ENCODE measurements at regions not wholly inside any gene's neighbourhood (a gene's known extent, or its start where the extent isn't known, plus 50 kb on each side); places are given as distances from the start of the nearest gene placed in this dataset.
"Not testable (repeated sequence)": the region's sequence is repeated elsewhere in the genome, so short reads cannot be mapped to it uniquely, and the experiment has no call there.

DNA sequence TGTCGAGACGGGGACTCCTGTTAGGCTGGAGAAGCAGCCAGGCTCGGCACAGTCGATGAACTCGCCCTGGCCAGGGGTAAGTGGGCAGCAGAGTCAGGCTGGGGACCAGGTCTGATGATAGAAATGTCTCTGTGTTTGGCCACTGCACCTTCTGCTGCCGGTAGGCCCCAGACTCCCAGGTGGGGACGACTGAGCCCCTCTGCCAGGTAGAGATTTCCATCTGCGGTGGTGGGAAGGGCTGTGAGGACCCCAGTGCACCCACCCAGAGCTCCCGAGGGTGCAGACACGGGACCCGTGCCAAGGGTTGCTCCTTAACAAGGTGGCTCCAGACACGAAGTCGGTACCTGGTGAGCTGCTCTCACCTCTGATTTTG lies 862.5 kb downstream of the TBC1D22A start:
- no peak for DNase-seq

- no peak for DNase-seq
Measured at GRCh38 chr22:47624252-47625012, 862.0 kb downstream of the TBC1D22A start.

DNA sequence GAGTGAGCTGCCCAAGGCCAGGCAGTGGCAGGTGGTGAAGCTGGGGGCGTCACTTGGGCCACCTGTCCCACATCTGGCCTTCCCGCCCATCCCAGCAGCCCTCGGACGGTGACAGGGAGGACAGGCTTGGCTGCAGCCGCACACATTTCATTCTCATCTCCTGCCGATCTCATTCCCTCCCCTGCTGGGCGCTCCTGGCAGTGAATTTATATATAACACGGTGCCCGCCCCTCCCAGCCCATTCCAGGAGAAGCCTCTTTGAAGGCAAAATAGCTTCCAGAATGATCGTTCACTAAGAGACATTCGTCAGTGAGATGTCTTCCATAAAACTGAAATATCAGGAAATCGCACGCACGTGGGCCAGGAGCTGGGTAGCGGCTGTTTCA lies 861.3 kb downstream of the TBC1D22A start:
- no peak for DNase-seq

DNA sequence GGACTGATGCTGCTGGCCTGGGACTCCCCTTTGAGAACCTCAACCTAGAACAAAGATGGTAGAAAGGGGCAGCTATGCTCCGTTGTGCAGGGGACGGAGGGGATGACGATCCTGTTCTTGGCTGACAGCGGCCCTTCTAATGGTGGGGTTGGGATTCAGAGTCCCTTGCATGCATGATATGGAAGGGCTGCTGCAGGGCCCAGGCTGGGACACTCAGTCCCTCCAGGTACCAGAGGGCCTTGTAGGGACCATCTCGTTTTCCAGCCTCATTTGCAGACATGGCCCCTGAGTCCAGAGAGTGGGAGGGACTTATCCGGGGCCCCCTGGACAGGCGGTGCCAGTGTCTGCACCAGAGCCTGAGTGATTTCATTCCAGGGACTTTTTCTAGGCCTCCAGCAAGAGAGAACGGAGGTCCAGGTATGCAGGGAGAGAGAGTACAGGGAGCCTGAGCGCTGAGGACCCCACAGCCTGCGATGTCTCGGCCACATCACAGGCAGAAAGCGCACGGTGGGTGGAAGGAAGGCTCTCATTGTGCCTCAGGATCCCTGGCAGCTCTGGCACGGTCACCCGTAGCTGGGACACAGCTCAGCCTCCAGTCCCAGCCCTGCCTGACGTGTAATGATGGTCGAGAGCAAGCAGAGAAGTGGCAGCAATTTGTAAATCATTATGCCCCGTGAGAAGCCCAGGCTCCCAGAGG lies 860.8 kb downstream of the TBC1D22A start:
- no peak for DNase-seq

GRCh38 chr22:47622541-47622940 lies 860.1 kb downstream of the TBC1D22A start:
- DNase-seq: no peak

DNA sequence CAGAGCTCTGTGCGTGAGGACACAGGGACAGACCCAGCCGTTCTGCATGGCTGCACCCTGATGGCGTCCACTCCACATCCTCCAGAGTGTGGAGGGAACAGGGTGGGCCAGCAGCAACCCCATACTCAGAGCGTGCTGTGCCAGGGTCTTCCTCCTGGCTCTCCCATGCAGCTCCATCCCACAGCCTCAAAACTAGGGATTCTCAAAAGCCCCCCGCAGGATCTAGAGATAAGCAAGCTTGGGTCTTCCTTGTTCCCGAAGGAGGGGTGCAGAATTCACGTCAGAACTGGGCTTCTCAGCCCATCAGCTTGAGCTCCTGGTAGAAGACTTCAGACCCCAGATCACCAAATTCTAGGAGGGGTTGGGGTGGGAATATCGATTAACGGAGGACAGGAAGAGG lies 858.8 kb downstream of the TBC1D22A start:
- DNase-seq: no peak

DNA sequence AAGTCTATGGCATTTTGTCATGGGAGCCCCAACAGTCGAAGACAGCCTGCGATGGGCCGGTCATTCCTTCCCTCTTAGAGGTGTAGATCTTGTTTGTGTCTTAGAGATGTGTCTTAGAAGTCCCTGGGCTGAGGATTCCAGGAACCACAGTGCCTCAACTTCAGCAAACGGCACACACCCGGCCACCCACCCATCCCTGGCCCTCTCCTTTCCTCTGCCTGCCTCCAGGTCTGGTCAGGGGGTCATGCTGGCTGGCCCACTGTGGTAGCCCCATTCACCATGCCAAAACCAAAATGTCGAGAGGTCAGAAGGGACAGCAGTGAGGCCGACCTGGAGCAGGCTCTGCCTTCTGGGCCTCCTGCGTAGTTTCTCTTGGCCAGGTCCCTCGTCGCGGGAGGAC lies 857.9 kb downstream of the TBC1D22A start:
- DNase-seq: no peak

DNA sequence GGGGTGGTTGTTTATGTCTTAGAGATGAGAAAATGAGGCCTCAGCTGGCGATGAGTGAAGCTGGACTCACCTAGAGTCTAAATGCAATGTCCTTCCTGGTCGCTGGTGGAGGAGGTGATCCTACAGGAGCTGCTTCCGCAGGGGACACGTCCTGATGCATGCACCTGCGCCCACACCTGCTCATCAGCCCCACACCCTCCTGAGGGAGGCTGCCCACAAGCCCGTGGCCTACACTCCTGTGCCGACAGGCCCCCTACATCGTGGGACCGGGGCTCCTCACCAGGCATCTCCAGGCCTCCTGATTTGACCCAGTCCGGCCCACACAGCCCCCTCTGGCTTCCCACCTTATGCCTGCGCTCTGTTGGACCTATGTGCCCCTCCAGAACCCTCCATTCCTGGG lies 857.2 kb downstream of the TBC1D22A start:
- DNase-seq: no peak

- DNase-seq: peak in 1 of 2 experiments; percentile 40
Measured at GRCh38 chr22:47618180-47619010, 855.9 kb downstream of the TBC1D22A start.

- DNase-seq: no peak
Measured at GRCh38 chr22:47617186-47617585, 854.7 kb downstream of the TBC1D22A start.

- no peak for DNase-seq
Measured at GRCh38 chr22:47616396-47617020, 854.1 kb downstream of the TBC1D22A start.

- no peak for DNase-seq
Measured at GRCh38 chr22:47615051-47615450, 852.6 kb downstream of the TBC1D22A start.

- DNase-seq: no peak
Measured at GRCh38 chr22:47613606-47614350, 851.3 kb downstream of the TBC1D22A start.

- not testable (repeated sequence) for DNase-seq
Measured at GRCh38 chr22:47613181-47613580, 850.7 kb downstream of the TBC1D22A start.

GRCh38 chr22:47612311-47612910 lies 850.0 kb downstream of the TBC1D22A start:
- DNase-seq: no peak

DNA sequence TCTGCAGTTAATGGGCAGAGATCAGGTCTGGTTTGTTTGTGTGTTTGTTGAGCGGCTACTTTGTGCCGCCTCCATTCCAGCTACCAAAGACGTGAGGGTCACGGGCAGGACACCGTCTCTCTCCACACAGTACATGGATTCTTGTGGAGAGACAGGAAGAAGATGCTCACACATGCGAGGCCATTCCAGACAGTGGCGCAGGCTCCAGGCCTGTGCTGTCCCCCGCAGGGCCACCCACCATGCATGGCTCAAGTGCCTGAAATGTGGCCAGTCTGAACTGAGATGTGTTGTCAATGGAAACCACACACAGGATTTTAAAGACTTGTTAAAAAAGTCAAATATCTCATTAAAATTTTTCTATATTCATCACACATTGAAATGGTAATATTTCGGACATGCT lies 848.3 kb downstream of the TBC1D22A start:
- no peak for DNase-seq

DNA sequence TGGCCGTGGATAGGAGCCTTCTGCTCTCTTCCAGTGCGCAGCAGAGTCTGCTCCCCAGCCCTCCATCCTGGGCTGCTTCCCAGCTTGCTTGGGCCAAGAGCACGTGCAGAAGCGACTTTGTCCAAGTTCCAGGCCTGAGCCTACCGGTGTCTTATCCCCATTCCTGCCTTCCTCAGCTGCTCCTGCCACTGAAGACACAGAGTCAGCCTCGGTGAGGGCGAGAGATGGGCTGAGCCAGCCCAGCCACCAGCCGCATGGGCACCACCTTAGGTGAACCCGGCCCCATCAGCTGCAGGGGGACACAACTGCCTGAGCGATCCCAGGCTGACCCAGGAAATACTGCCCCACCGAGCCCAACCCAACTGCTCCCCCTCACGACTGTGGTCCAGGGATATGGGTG lies 847.8 kb downstream of the TBC1D22A start:
- no peak for DNase-seq

GRCh38 chr22:47609653-47610052 lies 847.2 kb downstream of the TBC1D22A start:
- DNase-seq: no peak

- no peak for DNase-seq
Measured at GRCh38 chr22:47608421-47608820, 846.0 kb downstream of the TBC1D22A start.

GRCh38 chr22:47607486-47607885 lies 845.0 kb downstream of the TBC1D22A start:
- no peak for DNase-seq

DNA sequence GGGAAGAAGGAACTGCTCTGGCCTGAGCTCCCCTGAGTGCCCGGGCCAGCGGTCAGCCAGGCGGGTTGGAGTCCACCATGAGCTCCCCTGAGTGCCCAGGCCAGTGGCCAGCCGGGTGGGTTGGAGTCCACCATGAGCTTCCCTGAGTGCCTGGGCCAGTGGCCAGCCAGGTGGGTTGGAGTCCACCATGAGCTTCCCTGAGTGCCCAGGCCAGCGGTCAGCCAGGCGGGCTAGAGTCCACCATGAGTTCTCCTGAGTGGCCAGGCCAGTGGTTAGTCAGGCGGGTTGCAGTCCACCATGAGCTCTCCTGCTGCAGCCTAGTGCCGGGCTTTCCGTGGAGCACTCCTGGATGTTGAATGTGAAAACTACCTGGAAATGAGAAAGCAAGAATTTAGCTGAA lies 844.0 kb downstream of the TBC1D22A start:
- DNase-seq: no peak

- no peak for DNase-seq
Measured at GRCh38 chr22:47605886-47606285, 843.4 kb downstream of the TBC1D22A start.
